GM19468 (cell line): ENCODE measurements at regions not wholly inside any gene's neighbourhood (a gene's known extent, or its start where the extent isn't known, plus 50 kb on each side); places are given as distances from the start of the nearest gene placed in this dataset.

Experiments used
- ATAC-seq: cut with Tn5 transposase; IDR thresholded peaks from one replicate; pipeline ENCODE4 v1.9.1; 2021; ENCODE audit warnings: mild to moderate bottlenecking, moderate library complexity, moderate number of reproducible peaks; ENCODE audit not compliant: unreplicated experiment; ENCODE audit errors: extremely low read depth

- ATAC-seq = no peak
Measured at GRCh38 chr9:684941-685340, 156.6 kb upstream of the DMRT1 start.

GRCh38 chr9:686321-686813 is 155.1 kb upstream of the DMRT1 start:
- no peak for ATAC-seq

- ATAC-seq = no peak
Measured at GRCh38 chr9:687034-687785, 154.3 kb upstream of the DMRT1 start.

- no peak for ATAC-seq
Measured at GRCh38 chr9:687994-688393, 153.5 kb upstream of the DMRT1 start.

GRCh38 chr9:690517-691111 is 150.9 kb upstream of the DMRT1 start:
- ATAC-seq = no peak

- ATAC-seq = no peak
Measured at GRCh38 chr9:691825-692400, 149.6 kb upstream of the DMRT1 start.

GRCh38 chr9:692636-693129 is 148.8 kb upstream of the DMRT1 start:
- no peak for ATAC-seq

GRCh38 chr9:693201-694091 is 148.1 kb upstream of the DMRT1 start:
- no peak for ATAC-seq

- no peak for ATAC-seq
Measured at GRCh38 chr9:694092-694402, 147.4 kb upstream of the DMRT1 start.

- ATAC-seq = no peak
Measured at GRCh38 chr9:694403-695154, 146.9 kb upstream of the DMRT1 start.

GRCh38 chr9:695252-695651 is 146.2 kb upstream of the DMRT1 start:
- ATAC-seq = no peak

- no peak for ATAC-seq
Measured at GRCh38 chr9:696332-697323, 144.9 kb upstream of the DMRT1 start.

GRCh38 chr9:698276-698675 is 143.2 kb upstream of the DMRT1 start:
- ATAC-seq = no peak

- ATAC-seq = no peak
Measured at GRCh38 chr9:698954-699353, 142.5 kb upstream of the DMRT1 start.

- no peak for ATAC-seq
Measured at GRCh38 chr9:699396-699795, 142.1 kb upstream of the DMRT1 start.

- no peak for ATAC-seq
Measured at GRCh38 chr9:700365-701282, 140.9 kb upstream of the DMRT1 start.

GRCh38 chr9:703392-703791 is 138.1 kb upstream of the DMRT1 start:
- no peak for ATAC-seq

- no peak for ATAC-seq
Measured at GRCh38 chr9:706073-706472, 135.4 kb upstream of the DMRT1 start.
